WI38 (cell line): ENCODE measurements at regions not wholly inside any gene's neighbourhood (a gene's known extent, or its start where the extent isn't known, plus 50 kb on each side); places are given as distances from the start of the nearest gene placed in this dataset.

Experiments used
- H3K4me3 ChIP-seq: 2 replicates; pipeline ENCODE4 v1.5.1; 2011; ENCODE audit warnings: low read depth, mild to moderate bottlenecking, control low read depth, low read length
- CTCF ChIP-seq: IDR thresholded peaks from 2 replicates; pipeline ENCODE4 v1.5.1; 2012; ENCODE audit warnings: low read depth, mild to moderate bottlenecking, control low read depth, low read length

- no peak overlapping the region for H3K4me3 ChIP-seq
- no peak for TF ChIP-seq CTCF
Observed at GRCh38 chr6:74283532-74283931, 587.5 kb downstream of the CD109 start.

GRCh38 chr6:74282143-74282689, 586.2 kb downstream of the CD109 start:
- TF ChIP-seq CTCF = no peak
- no peak overlapping the region for H3K4me3 ChIP-seq

GRCh38 chr6:74280130-74280692, 584.2 kb downstream of the CD109 start:
- H3K4me3 ChIP-seq = no peak overlapping the region
- no peak for TF ChIP-seq CTCF

GRCh38 chr6:74277777-74278186, 581.8 kb downstream of the CD109 start:
- TF ChIP-seq CTCF = no peak

GRCh38 chr6:74273541-74273940, 577.5 kb downstream of the CD109 start:
- H3K4me3 ChIP-seq = no peak overlapping the region
- no peak for TF ChIP-seq CTCF

More at GRCh38 chr6:74277777-74278186, 581.8 kb downstream of the CD109 start:
- no peak overlapping the region for H3K4me3 ChIP-seq

- no peak for TF ChIP-seq CTCF
- no peak overlapping the region for H3K4me3 ChIP-seq
Observed at GRCh38 chr6:74269600-74269858, 573.5 kb downstream of the CD109 start.

GRCh38 chr6:74268815-74269599, 573.0 kb downstream of the CD109 start:
- H3K4me3 ChIP-seq = no peak overlapping the region
- no peak for TF ChIP-seq CTCF
